ENCODE measurements at regions not wholly inside any gene's neighbourhood (a gene's known extent, or its start where the extent isn't known, plus 50 kb on each side); places are given as distances from the start of the nearest gene placed in this dataset.
A peak's percentile ranks its signal among the peaks of the same experiment; 100 is the strongest.
"Not testable (repeated sequence)": the region's sequence is repeated elsewhere in the genome, so short reads cannot be mapped to it uniquely, and the experiment has no call there.

GRCh38 chr5:17411436-17412402, 86.3 kb upstream of the TAF11L2 start:
- no peak for TF ChIP-seq CTCF (IDR thresholded peaks at IDR 0.05; ENCODE audit: borderline replicate concordance, control extremely low read depth, extremely low read depth, insufficient read depth, missing control alignments)
- DNase-seq (ENCODE audit: low spot score): no peak
- in situ Hi-C loops (cut with MboI; ENCODE audit: low sequenced_read_pairs, unreplicated experiment): no loop called here

- TF ChIP-seq CTCF (IDR thresholded peaks at IDR 0.05; ENCODE audit: borderline replicate concordance, control extremely low read depth, extremely low read depth, insufficient read depth, missing control alignments): no peak
- peak; percentile 42 for DNase-seq (ENCODE audit: low spot score)
- in situ Hi-C loops (cut with MboI; ENCODE audit: low sequenced_read_pairs, unreplicated experiment): no loop called here
Observed at GRCh38 chr5:17412760-17413671, 85.0 kb upstream of the TAF11L2 start.

GRCh38 chr5:17413691-17414090, 84.3 kb upstream of the TAF11L2 start:
- in situ Hi-C loops (cut with MboI; ENCODE audit: low sequenced_read_pairs, unreplicated experiment): no loop called here
- no peak for DNase-seq (ENCODE audit: low spot score)
- no peak for TF ChIP-seq CTCF (IDR thresholded peaks at IDR 0.05; ENCODE audit: borderline replicate concordance, control extremely low read depth, extremely low read depth, insufficient read depth, missing control alignments)

- DNase-seq (ENCODE audit: low spot score): no peak
- TF ChIP-seq CTCF (IDR thresholded peaks at IDR 0.05; ENCODE audit: borderline replicate concordance, control extremely low read depth, extremely low read depth, insufficient read depth, missing control alignments): no peak
- in situ Hi-C loops (cut with MboI; ENCODE audit: low sequenced_read_pairs, unreplicated experiment): no loop called here
Observed at GRCh38 chr5:17415321-17415758, 82.7 kb upstream of the TAF11L2 start.

- DNase-seq (ENCODE audit: low spot score); in situ Hi-C loops (cut with MboI; ENCODE audit: low sequenced_read_pairs, unreplicated experiment): not testable (repeated sequence)
Observed at GRCh38 chr5:17416374-17416773, 81.7 kb upstream of the TAF11L2 start.

GRCh38 chr5:17424674-17425073, 73.4 kb upstream of the TAF11L2 start:
- TF ChIP-seq CTCF (IDR thresholded peaks at IDR 0.05; ENCODE audit: borderline replicate concordance, control extremely low read depth, extremely low read depth, insufficient read depth, missing control alignments): no peak
- no peak for DNase-seq (ENCODE audit: low spot score)
- in situ Hi-C loops (cut with MboI; ENCODE audit: low sequenced_read_pairs, unreplicated experiment): no loop called here

Data from GM13976 (cell line).